PC-3 (cell line): ENCODE measurements at regions not wholly inside any gene's neighbourhood (a gene's known extent, or its start where the extent isn't known, plus 50 kb on each side); places are given as distances from the start of the nearest gene placed in this dataset.

Source experiments
- CTCF ChIP-seq: fragments of 300-600 bp; sonication (generic); conservative IDR thresholded peaks from 2 replicates; pipeline ENCODE4 v1.5.1; 2017; ENCODE audit warnings: antibody characterized with exemption, low read depth, mild to moderate bottlenecking, low read length
- EZH2phosphoT487 ChIP-seq: fragments of 300-600 bp; sonication (generic); IDR thresholded peaks from 2 replicates; pipeline ENCODE4 v1.6.1; 2018; ENCODE audit warnings: mild to moderate bottlenecking, antibody characterized with exemption, low read length, borderline replicate concordance

- TF ChIP-seq EZH2phosphoT487 (no peak), CTCF (no peak)
Measured at GRCh38 chr3:106140431-106140830, 271.6 kb upstream of the CBLB start.
